Endothelial cell of umbilical vein (primary cell): ENCODE measurements at regions not wholly inside any gene's neighbourhood (a gene's known extent, or its start where the extent isn't known, plus 50 kb on each side); places are given as distances from the start of the nearest gene placed in this dataset.

Source experiments
- CTCF ChIP-seq, 2 donors: IDR thresholded peaks; 1 replicate in 1 of 2; 2 replicates in 1 of 2; pipeline ENCODE4 v1.5.1; 2011; ENCODE audit warnings: low read length in 2 of 2, mild to moderate bottlenecking in 2 of 2, moderate library complexity in 2 of 2, control low read depth in 1 of 2, inconsistent platforms in 1 of 2, low read depth in 1 of 2; ENCODE audit not compliant: insufficient read depth in 1 of 2; ENCODE audit errors: extremely low read depth in 1 of 2
- EZH2 ChIP-seq: IDR thresholded peaks from 2 replicates; pipeline ENCODE4 v1.6.1; 2012; ENCODE audit warnings: borderline replicate concordance, low read depth, mild to moderate bottlenecking, moderate library complexity, low read length, inconsistent platforms; ENCODE audit not compliant: severe bottlenecking
- MAX ChIP-seq: IDR thresholded peaks from 2 replicates; pipeline ENCODE4 v1.6.1; 2011; ENCODE audit not compliant: insufficient read depth, insufficient read length
- POLR2A ChIP-seq: IDR thresholded peaks from 2 replicates; pipeline ENCODE4 v1.6.1; 2012; ENCODE audit warnings: low read depth, mild to moderate bottlenecking, control low read depth, low read length
- POLR2AphosphoS5 ChIP-seq: IDR thresholded peaks from 2 replicates; pipeline ENCODE4 v1.6.1; 2012; ENCODE audit warnings: low read depth, mild to moderate bottlenecking, control low read depth, low read length, moderate library complexity; ENCODE audit not compliant: insufficient read depth

- TF ChIP-seq POLR2A (no peak), CTCF (IDR thresholded peaks at IDR 0.05; ENCODE audit: extremely low read depth in 1 of 2, insufficient read depth in 1 of 2, low read depth in 1 of 2, low read length in 2 of 2) (no peak), MAX (no peak), EZH2 (no peak), POLR2AphosphoS5 (no peak)
Observed at GRCh38 chr2:19772981-19773380, 128.8 kb downstream of the TTC32 start.
